Renal cortical epithelial cell (primary cell): ENCODE measurements at regions not wholly inside any gene's neighbourhood (a gene's known extent, or its start where the extent isn't known, plus 50 kb on each side); places are given as distances from the start of the nearest gene placed in this dataset.
A peak's percentile ranks its signal among the peaks of the same experiment; 100 is the strongest.
"Not testable (repeated sequence)": the region's sequence is repeated elsewhere in the genome, so short reads cannot be mapped to it uniquely, and the experiment has no call there.

ENCODE experiments used
- DNase-seq: peaks from one replicate; pipeline ENCODE4 v3.0.0-alpha.2; 2011; ENCODE audit warnings: low read depth

DNA sequence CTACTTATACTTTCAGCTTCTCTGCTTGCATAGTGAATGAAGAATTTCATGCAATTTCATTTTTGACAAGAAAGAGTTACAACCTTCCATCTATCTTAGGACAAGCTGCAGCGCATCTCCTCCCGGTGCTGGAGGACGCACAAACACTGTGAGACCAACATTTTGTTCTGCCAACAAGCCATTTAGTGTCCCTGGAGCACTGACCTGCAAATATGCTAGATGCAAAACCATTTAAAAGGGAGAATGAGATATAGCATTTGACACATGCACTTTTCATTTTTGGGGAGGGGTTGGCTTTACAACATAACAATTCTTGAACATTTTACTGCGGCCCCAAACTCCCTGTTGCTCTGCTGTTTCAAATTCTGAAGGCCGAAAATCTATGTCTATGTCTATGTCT, 127.2 kb upstream of the SLC30A5 start:
- DNase-seq: no peak

DNA sequence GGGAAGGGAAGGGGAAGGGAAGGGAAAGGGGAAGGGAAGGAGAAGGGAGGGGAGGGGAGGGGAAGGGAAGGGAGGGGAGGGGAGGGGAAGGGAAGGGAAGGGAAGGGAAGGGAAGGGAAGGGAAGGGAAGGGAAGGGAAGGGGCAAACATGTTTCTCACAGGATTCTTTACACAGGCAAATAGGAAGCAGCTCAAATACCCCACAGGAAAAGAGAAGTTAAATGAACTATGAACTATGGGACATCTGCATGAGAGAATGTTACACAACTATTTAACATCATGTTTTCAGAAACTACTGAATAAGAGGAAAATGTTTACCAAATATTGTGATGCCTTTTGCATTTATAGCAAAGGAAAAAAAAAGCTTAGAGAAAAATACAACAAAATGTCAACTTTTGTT, 125.4 kb upstream of the SLC30A5 start:
- DNase-seq: no peak

DNA sequence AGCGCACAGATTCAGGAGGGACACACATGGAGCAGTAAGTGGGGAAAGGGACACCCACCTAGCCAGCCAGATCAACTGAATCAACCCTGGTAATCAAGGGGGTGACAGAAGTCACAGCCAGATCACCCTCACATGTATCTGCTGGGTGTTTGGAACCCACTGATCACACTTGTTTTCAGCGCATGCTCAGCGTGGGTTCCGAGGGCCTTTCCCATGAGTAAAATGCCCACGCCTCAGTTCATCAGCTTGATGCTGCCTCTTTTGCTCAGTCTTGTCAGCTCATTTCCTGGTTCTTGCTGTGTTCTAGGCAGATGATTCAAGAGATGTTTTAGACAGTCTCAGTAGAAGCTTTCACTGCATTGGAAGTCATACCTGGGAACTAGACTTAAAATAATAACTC, 123.2 kb upstream of the SLC30A5 start:
- no peak for DNase-seq

DNA sequence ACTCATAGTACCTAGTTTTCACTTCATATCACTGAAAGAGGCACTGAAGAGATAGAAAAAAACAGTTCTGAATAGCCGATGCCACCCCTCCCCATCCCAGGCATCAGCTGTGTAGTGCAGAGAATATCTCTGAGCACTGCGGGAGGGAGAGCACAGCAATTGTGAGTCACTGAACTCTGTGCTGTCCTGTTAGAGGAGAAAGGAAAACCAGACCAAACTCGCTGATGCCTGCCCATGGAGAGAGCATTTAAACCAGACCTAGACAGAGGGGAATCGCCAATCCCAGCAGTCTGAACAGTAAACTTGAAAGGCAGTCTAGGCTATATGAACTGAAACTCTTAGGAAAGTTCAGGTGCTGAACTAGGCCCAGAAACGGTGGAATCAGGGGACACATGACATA, 120.1 kb upstream of the SLC30A5 start:
- DNase-seq: no peak

DNA sequence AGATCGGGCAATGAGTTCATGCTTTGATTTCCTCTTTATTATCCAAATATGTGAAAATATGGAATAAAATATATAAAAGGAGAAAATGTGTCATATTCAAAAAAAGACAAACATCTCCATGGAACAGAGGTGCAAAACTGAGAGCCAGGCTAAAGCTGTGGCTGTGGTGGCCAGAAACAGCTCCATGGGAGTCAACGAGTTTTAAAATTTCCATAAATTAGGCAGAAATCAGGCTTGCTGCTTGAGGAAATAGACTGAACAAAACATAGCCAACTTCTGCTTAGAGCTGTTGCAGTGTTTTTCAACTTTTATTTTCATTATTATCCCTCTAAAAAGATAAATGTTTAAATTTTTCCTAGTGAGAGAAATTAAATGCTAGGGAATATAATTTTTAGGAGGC, 110.8 kb upstream of the SLC30A5 start:
- no peak for DNase-seq

DNA sequence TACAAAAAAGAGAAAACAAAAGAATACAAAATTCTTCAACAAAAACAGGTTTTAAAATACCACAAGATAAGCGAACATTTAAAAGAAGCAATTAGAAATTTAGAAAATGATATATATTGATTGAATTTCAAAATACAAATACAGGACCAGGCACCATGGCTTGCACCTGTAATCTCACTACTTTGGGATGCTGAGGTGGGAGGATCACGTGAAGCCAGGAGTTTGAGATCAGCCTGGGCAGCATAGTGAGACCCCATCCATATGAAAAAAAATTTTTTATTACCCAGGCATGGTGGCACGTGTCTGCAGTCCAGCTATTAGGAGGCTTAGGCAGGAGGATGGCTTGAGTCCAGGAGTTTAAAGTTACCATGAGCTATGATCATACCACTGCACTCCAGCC, 109.9 kb upstream of the SLC30A5 start:
- DNase-seq: no peak

DNA sequence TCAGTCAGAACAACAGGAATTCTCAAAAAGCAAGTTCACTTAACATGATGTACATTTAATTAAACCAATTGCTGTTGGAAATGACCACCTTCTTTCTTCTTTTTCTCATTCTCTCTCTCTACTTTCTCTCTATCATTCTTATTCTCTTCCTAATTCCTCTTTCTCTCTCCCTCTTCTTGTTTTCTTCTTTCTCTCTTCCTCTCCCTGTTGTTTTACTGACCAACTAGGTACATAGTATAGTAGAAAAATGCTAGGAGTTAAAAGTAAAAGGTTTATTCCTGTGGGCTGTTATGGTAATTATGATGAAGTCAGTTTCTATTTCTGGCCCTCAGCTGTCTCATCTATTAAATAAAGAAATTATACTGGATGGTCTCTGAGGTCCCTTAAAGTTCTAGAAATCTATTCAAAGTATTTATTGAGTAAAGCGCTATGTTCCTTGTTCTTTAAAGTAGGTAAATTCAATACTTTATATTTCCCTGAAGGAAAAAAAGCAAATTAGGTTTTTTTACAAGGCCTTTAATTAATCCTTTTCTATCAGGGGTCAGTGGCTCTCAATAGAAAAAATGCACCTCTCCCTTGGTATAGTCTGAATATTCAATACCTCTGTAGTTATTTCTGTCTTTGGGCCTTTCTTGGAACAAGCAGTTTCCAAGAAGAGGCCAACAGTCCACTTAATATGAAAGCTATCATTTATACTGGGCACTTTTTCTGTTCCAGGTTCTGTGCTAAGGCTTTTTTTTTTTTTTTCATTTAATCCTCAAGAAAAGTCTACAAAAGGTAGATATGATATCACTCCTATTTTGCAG, 102.3 kb upstream of the SLC30A5 start:
- DNase-seq: no peak

DNA sequence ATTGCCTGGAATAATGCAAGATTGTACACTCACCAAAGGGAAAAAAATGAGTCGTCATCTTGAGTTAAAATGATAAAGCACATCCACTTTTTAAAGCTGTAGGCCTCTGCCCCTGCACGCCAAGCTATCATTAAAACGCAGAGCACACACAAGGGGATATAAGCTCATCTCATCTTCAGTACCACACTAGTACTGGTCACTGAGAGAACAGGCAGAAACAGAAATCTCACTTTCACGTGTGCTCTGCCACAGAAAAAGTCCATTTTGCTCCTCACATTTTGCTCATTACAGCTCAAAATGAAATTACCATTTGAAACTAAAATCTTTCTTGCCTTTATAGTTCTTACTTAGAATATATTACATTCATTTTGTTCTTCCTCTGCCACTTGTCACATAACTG, 99.2 kb upstream of the SLC30A5 start:
- no peak for DNase-seq

DNA sequence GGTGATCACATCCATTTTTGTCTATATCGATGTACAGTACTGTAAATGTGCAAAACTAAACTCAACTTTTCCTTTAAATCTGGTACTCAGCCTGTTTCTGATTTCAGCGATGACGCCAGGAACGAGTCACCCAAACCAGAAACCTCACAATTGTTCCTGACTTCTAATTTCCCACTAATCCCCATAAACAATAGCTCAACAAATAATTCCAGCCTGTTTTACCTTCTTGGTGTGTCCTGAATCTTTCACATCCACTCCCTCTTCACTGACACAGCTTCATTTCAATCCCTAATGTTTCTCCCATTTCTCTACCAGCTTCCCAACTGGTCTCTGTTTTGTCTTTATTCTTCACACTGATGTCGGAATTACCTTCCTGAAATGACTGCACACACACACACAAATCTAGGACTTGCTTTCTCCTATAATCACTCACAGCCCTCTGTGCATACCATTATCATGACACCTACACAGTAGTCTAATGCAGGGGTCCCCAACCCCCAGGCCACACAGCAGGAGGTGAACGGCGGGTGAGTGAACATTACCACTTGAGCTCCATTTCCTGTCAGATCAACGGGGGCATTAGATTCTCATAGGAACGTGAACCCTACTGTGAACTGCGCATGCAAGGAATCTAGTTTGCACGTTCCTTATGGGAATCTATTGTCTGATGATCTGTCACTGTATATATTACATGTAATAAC, 97.8 kb upstream of the SLC30A5 start:
- no peak for DNase-seq

DNA sequence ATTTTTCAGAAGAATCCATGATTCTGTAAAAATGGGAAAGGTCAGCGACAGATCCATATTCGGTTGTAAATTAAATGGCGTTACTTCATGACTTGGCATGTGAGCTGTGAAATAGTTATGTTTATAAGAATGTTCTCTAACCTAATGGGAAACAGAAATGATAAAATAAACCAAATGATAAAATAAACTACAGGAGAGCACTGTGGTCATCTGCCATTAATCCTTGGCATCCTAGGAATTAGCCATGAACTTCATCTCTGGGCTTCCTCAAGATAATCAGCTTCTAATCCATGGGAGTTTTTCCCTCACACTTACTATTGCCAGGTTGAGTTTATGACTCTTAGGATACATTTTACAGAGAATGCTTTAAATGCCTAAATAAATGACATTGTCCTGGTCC, 94.6 kb upstream of the SLC30A5 start:
- no peak for DNase-seq

DNA sequence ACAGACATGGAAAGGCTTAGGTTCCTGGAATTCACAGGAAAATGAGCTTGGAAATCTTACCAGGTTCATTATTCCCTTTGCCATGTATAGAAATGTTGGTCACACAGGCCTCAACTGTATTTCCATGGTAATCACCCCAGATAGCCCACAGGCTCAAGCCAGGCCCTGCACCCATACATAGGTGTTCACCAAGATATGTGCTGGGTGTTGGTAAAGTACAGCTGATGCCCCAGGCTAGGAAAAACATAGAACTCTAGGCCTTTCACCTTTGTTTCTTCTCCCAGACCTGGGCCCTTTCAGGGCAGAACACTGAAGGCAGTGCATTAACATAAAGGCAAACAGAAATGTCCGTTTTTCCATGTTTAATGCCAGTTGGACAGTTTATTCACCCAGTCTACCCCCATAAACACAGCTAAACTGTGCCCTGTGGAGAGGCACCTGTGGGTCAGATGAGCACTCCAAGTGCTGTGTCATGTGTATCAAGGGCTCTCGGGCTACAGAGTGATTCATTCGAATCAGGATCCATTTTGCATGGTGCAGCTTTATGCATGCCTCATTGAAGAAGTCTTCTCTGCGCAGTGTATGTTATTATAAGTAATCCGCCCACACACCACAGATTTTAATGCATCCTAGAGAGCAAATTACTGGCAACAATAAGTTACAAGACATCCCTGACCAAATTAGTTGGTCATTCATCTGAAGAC, 93.4 kb upstream of the SLC30A5 start:
- DNase-seq: peak; percentile 50

DNA sequence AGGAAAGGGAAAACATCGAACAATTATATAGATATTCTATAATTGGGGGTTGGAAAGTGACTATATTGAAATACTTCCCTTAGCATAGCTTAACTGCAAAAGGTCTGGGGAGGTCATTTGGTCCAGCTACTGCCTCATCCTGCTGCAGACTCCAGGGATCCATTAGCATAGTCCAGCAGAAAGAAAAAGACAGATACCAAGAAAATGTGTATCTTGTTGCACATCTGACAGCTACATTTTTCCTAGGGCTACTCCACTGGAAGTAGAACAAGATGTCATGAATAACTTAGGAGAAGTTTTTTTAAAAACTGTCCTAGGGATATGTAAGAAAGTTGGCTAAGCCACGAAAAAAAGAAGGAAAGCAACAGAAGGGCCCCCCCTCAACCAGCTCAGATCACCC, 92.9 kb upstream of the SLC30A5 start:
- no peak for DNase-seq

DNA sequence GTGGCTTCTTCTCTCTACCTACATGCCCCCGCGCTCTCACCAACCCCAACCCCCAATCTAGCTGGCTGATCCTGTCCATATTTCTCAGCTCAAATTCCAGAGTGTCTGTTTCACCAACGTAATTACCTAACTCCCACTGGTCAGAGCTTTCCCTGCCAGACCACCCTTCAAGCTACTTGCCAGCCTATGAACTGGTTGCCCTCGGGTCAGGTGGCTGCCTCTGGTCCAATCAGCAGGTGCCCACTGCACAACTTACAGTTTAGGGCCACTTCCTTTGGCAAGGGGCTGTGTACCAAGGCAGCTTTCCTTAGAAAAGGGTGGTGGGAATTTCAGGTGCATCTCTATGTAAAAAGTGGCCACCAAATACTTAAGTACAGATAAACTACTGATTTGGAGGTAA, 92.2 kb upstream of the SLC30A5 start:
- DNase-seq: peak; percentile 22

DNA sequence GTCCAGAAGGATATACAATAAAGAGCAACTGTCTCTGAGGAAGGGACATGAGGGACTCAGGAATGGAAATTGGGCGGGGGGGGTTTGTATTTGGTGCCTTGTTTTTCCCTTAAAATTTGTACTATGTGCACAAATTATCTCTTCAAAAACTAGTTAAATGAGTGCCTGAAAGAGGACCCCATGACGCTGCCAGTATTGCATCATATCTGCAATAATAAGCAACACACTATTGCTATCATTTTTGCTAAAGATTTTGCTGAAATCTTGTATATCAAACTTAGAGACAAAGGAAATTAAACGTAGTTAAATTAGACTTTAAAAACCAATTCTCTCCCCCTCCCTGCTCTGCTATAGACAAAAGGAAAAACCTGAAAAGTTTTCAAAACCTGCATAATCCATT, 89.7 kb upstream of the SLC30A5 start:
- DNase-seq: no peak

DNA sequence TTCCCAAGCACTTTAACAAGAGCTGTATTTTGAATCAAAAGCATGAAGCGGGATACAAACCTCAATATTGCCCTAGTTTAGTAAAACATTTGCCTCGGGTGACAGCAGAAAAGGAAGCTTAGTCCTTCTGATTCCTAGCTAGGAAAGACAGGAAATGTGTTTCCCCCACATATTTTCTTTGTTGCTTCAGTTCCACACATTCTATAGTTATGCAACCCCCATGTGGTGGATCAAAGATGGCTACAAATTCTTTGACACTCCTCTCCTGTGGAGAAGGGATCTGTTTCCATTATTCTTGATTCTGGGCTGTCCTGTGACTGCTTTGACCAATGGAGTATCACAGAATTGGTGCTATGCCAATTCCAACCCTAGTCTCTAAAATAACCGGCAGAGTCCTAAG, 89.1 kb upstream of the SLC30A5 start:
- no peak for DNase-seq

DNA sequence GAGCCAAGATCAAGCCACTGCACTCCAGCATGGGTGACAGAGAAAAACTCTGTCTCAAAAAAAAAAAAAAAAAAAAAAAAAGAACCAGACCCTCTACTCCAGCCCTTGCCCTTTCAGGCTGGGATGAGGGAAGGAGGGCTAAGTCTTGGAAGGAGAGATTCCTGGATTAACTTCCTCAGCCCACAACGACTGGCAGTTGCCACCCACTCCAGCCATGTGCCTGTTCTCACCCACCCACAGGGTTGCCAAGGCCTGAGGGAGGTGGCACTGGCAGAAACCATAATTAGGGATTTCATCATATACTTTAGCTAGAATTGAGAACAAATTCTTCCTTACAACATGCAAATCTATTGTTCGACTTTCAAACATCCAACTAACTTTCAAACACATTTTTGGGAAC, 87.8 kb upstream of the SLC30A5 start:
- no peak for DNase-seq

DNA sequence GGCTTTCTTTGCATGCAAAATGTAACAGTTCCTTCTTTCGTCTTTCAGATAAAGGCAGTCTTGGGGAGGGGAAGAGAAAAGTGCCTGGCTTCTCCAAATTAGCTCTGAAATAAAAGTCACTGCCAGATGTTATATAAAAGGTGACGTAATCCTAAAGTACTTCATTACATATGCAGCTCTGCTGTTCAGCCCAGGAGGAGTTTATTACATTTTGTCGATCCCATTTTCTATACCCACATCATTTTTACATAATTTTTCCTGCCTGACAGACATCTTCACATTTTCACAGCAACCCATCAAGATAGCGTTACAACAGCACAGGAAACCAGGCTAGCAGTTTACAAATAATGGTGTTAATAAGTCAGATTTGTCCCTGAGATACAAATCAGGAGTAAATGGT, 86.7 kb upstream of the SLC30A5 start:
- no peak for DNase-seq

DNA sequence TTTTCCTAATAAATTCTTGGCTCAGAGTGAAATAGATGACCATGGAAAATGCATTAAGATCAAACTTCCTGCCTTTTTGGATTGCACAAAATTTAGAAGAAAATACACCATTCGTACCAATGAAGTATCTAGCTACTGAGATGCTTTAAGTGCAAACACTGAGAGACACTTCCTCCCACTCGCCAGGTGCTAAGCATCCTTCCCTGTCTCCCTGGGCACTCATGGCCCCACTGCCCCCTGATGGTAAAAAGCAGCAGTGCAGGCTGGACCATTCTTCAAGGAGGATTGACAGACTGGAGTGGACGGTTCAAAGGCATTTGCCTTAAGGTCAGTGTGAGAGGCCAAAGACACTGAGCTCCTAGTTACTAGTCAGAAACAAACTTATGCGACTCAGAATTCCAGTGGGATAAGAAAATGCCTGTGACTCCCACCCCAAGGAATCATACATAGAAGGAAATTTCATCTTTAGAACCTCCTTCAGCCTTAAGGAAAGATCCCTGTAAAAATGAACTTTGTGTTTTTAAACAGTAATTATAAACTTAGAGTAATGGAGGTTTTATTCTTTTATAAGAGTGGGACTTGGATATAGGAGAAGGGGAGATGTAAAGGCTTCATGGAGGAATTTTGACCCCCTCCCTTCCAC, 86.0 kb upstream of the SLC30A5 start:
- peak; percentile 57 for DNase-seq

DNA sequence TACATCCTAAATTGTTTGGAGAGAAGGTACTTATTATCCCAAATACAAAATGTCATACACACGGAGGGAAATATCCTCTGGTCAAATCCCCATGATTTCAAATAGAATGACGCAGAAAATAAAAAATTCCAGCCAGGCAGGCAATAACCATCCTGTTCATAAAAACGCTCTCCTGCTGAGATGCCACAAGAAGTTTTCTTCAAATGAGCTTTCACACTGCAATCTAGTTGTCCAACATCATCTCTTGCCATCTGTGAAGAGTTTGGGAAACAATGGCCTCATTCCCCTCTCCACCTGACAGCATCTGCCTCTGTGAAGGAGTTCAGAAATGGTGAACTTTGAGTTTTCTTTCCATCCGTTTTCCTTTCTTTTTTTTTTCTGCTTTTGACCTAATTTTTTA, 83.3 kb upstream of the SLC30A5 start:
- peak; percentile 33 for DNase-seq

DNA sequence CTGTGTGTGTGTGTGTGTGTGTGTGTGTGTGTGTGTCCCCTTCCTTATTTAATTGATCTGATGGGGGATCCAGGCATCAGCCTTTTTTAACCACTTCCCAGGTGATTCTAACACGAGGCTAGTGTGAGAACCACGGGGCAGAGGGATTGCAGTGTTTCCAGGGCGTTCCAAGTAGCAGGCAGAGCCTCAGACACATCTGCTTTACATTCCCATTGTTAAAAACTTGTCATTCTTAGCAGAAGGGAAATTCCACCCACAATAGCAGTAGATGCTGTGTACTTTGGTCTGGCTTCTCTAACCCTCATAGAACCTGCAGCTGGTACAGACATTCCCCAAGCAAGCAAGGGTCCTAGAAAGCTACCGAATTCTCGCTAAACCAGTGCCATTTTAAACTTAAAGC, 81.9 kb upstream of the SLC30A5 start:
- no peak for DNase-seq

DNA sequence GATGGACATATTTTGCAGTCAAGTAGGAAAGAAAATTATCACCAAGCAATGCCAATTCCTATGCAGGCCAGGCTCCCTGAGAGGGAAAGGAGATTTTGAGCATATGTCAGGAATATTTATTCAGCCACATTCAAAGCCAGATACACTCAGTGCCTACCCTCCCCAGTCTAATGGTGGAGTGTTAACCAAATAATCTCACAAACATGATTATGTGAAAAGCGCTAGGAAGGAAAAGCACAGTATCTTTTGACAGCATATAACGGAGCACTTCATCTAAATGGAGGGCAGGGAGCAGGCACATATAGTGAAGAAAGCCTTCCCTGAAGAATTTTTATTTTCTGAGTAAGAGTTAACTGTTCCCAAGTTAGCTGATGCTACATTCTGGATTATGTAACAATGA, 80.3 kb upstream of the SLC30A5 start:
- DNase-seq: no peak

DNA sequence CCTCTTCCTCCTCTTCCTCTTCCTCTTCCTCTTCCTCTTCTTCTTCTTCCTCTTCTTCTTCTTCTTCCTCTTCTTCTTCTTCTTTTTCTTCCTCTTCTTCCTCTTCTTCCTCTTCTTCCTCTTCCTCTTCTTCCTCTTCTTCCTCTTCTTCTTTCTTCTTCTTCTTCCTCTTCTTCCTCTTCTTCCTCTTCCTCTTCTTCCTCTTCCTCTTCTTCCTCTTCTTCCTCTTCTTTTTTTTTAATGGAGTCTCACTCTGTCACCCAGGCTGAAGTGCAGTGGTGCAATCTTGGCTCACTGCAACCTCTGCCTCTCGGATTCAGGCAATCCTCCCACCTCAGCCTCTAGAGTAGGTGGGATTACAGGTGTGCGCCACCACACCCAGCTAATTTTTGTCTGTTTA, 79.8 kb upstream of the SLC30A5 start:
- not testable (repeated sequence) for DNase-seq
